WERI-Rb-1 (cell line): ENCODE measurements at regions not wholly inside any gene's neighbourhood (a gene's known extent, or its start where the extent isn't known, plus 50 kb on each side); places are given as distances from the start of the nearest gene placed in this dataset.

Experiments used
- DNase-seq: peaks from one replicate; pipeline ENCODE4 v3.0.0-alpha.2; 2020
- H3K27ac ChIP-seq: fragments of 250-450 bp; sonication (Bioruptor Pico); 2 replicates; pipeline ENCODE4 v1.5.1; 2020; ENCODE audit warnings: mild to moderate bottlenecking, moderate library complexity
- H3K27me3 ChIP-seq: fragments of 250-450 bp; sonication (Bioruptor Pico); 2 replicates; pipeline ENCODE4 v1.5.1; 2021; ENCODE audit warnings: mild to moderate bottlenecking, low read depth, moderate library complexity; ENCODE audit not compliant: insufficient read depth, severe bottlenecking
- H3K36me3 ChIP-seq: fragments of 250-450 bp; sonication (Bioruptor Pico); 2 replicates; pipeline ENCODE4 v1.5.1; 2020; ENCODE audit warnings: mild to moderate bottlenecking, moderate library complexity
- H3K4me3 ChIP-seq: 2 replicates; pipeline ENCODE4 v1.5.1; 2011; ENCODE audit warnings: low read depth, mild to moderate bottlenecking, control low read depth, low read length
- H3K9me3 ChIP-seq: fragments of 250-450 bp; sonication (Bioruptor Pico); 2 replicates; pipeline ENCODE4 v1.5.1; 2021; ENCODE audit warnings: mild to moderate bottlenecking, moderate library complexity; ENCODE audit not compliant: severe bottlenecking
- TF ChIP-seq, protein P1 (sequence below): IDR thresholded peaks from 2 replicates; pipeline ENCODE4 v1.5.1; 2011; ENCODE audit warnings: low read depth, mild to moderate bottlenecking, control low read depth, inconsistent platforms, low read length

GRCh38 chr6:133834472-133835170, 54.3 kb upstream of the TCF21 start:
- Histone ChIP-seq H3K9me3 (no peaks in the 10 kb centered on the region), H3K36me3 (no peaks in the 10 kb centered on the region), H3K4me3 (no peak overlapping the region), H3K27ac (no peak overlapping the region), H3K27me3 (peaks cover 66% of the 10 kb centered on the region)
- no peak for DNase-seq
- TF ChIP-seq, protein P1, sequence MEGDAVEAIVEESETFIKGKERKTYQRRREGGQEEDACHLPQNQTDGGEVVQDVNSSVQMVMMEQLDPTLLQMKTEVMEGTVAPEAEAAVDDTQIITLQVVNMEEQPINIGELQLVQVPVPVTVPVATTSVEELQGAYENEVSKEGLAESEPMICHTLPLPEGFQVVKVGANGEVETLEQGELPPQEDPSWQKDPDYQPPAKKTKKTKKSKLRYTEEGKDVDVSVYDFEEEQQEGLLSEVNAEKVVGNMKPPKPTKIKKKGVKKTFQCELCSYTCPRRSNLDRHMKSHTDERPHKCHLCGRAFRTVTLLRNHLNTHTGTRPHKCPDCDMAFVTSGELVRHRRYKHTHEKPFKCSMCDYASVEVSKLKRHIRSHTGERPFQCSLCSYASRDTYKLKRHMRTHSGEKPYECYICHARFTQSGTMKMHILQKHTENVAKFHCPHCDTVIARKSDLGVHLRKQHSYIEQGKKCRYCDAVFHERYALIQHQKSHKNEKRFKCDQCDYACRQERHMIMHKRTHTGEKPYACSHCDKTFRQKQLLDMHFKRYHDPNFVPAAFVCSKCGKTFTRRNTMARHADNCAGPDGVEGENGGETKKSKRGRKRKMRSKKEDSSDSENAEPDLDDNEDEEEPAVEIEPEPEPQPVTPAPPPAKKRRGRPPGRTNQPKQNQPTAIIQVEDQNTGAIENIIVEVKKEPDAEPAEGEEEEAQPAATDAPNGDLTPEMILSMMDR: no peak

DNA sequence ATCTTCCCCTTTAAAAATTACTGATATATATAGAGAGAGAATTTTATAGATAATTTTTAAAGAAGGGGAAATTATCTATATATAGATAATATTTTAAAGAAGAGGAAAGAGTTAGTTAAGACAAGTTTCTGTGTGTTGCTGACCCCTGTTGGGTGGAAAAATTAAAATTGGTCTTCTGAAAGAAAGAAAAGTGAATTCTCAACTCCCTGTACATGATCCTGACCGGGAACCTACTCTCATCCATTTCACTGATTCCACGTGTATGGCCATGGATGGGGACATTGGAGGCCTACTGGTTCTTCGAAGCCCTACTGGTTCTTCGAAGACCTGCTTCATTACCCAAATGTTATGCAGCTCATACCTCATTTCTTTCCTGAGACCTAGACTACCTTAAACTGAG, 53.0 kb upstream of the TCF21 start:
- Histone ChIP-seq H3K27me3 (peaks cover 67% of the 10 kb centered on the region), H3K36me3 (no peaks in the 10 kb centered on the region), H3K9me3 (no peaks in the 10 kb centered on the region), H3K4me3 (no peak overlapping the region), H3K27ac (no peak overlapping the region)
- DNase-seq: no peak
- TF ChIP-seq, protein P1: no peak

GRCh38 chr6:133837801-133838349, 51.0 kb upstream of the TCF21 start:
- Histone ChIP-seq H3K4me3 (peak overlapping the region; percentile 25), H3K36me3 (no peaks in the 10 kb centered on the region), H3K27ac (no peak overlapping the region), H3K27me3 (peaks cover 55% of the 10 kb centered on the region), H3K9me3 (no peaks in the 10 kb centered on the region)
- TF ChIP-seq, protein P1: peak; percentile 61
- DNase-seq: peak; percentile 40
